PC-3 (cell line): ENCODE measurements at regions not wholly inside any gene's neighbourhood (a gene's known extent, or its start where the extent isn't known, plus 50 kb on each side); places are given as distances from the start of the nearest gene placed in this dataset.

Experiments
- ATAC-seq: fragments of 200-7000 bp; cut with Tn5 transposase; 2 replicates; pipeline ENCODE4 v1.9.1; 2020; ENCODE audit warnings: mild to moderate bottlenecking, moderate library complexity
- BruUV-seq: library from RNA; stranded (reverse); fragments of 400-500 nt; replicated peaks from 2 replicates; lab custom pipeline; 2021; lab: Mats Ljungman, UMichigan
- CTCF ChIA-PET: fragments of 300-600 bp; sonication (Branson Sonifier 250); formaldehyde crosslinking; loops from one replicate; lab custom pipeline; 2022; ENCODE audit warnings: antibody characterized with exemption; lab: Charles Lee
- POLR2A ChIA-PET: fragments of 300-600 bp; sonication (Branson Sonifier 250); formaldehyde crosslinking; loops from one replicate; lab custom pipeline; 2022; ENCODE audit warnings: antibody characterized with exemption; ENCODE audit not compliant: unreplicated experiment; lab: Charles Lee
- DNase-seq: peaks from one replicate; pipeline ENCODE4 v3.0.0-alpha.2; 2015
- H2AFZ ChIP-seq: fragments of 300-600 bp; sonication (generic); 2 replicates; pipeline ENCODE4 v1.6.0; 2016; ENCODE audit warnings: antibody characterized with exemption, low read length
- H3F3A ChIP-seq: fragments of 300-600 bp; sonication (generic); one replicate; pipeline ENCODE4 v1.6.0; 2017; ENCODE audit warnings: antibody characterized with exemption, low read length, control low read depth, mild to moderate bottlenecking; ENCODE audit not compliant: unreplicated experiment
- H3K27ac ChIP-seq: fragments of 300-600 bp; sonication (generic); 2 replicates; pipeline ENCODE4 v1.5.1; 2016; ENCODE audit warnings: mild to moderate bottlenecking, low read length
- H3K27me3 ChIP-seq: fragments of 300-600 bp; sonication (generic); 2 replicates; pipeline ENCODE4 v1.6.1; 2016; ENCODE audit warnings: low read length, mixed read lengths
- H3K36me3 ChIP-seq: fragments of 300-600 bp; sonication (generic); 2 replicates; pipeline ENCODE4 v1.6.1; 2016; ENCODE audit warnings: low read depth, mixed run types, low read length, mixed read lengths
- H3K4me1 ChIP-seq: fragments of 300-600 bp; sonication (generic); 2 replicates; pipeline ENCODE4 v1.5.1; 2016; ENCODE audit warnings: low read length; ENCODE audit not compliant: insufficient read depth
- H3K4me2 ChIP-seq: fragments of 300-600 bp; sonication (generic); 2 replicates; pipeline ENCODE4 v1.6.0; 2016; ENCODE audit warnings: low read length
- H3K4me3 ChIP-seq: fragments of 300-600 bp; sonication (generic); 2 replicates; pipeline ENCODE4 v1.5.1; 2016; ENCODE audit warnings: mild to moderate bottlenecking, low read length, mixed read lengths
- H3K79me2 ChIP-seq: fragments of 300-600 bp; sonication (generic); 2 replicates; pipeline ENCODE4 v1.6.1; 2017; ENCODE audit warnings: low read length, mixed read lengths
- H3K9ac ChIP-seq: fragments of 300-600 bp; sonication (generic); 2 replicates; pipeline ENCODE4 v1.6.0; 2016; ENCODE audit warnings: mild to moderate bottlenecking, low read length
- H3K9me2 ChIP-seq: fragments of 300-600 bp; sonication (generic); replicated peaks from 2 replicates; pipeline ENCODE4 v1.6.1; 2016; ENCODE audit warnings: mixed run types, low read length, mixed read lengths
- H3K9me3 ChIP-seq: fragments of 300-600 bp; sonication (generic); 2 replicates; pipeline ENCODE4 v1.6.1; 2016; ENCODE audit warnings: low read length, mixed read lengths
- H4K20me1 ChIP-seq: fragments of 300-600 bp; sonication (generic); 2 replicates; pipeline ENCODE4 v1.6.1; 2016; ENCODE audit warnings: low read length, mixed read lengths
- CTCF ChIP-seq: fragments of 300-600 bp; sonication (generic); conservative IDR thresholded peaks from 2 replicates; pipeline ENCODE4 v1.5.1; 2017; ENCODE audit warnings: antibody characterized with exemption, low read depth, mild to moderate bottlenecking, low read length
- EZH2 ChIP-seq: fragments of 300-600 bp; sonication (generic); IDR thresholded peaks from one replicate; pipeline ENCODE4 v1.6.1; 2017; ENCODE audit warnings: antibody characterized with exemption, mild to moderate bottlenecking, low read length; ENCODE audit not compliant: unreplicated experiment
- EZH2phosphoT487 ChIP-seq: fragments of 300-600 bp; sonication (generic); IDR thresholded peaks from 2 replicates; pipeline ENCODE4 v1.6.1; 2018; ENCODE audit warnings: mild to moderate bottlenecking, antibody characterized with exemption, low read length, borderline replicate concordance
- intact Hi-C: fragments of 100-400 bp; cut with micrococcal nuclease; formaldehyde crosslinking; loops from 2 replicates; pipeline ENCODE4 v1.9.0; 2023

GRCh38 chr2:239786791-239787190 lies 238.4 kb downstream of the NDUFA10 start:
- Histone ChIP-seq H3K9me3 (no peaks in the 10 kb centered on the region), H3K27me3 (peaks cover 77% of the 10 kb centered on the region), H3K4me1 (no peaks in the 10 kb centered on the region), H3K36me3 (no peaks in the 10 kb centered on the region), H2AFZ (no peak overlapping the region), H3K9ac (no peak overlapping the region), H3K4me2 (no peak overlapping the region), H3K27ac (no peak overlapping the region), H3F3A (no peaks in the 10 kb centered on the region), H3K79me2 (no peaks in the 10 kb centered on the region), H3K9me2 (no peaks in the 10 kb centered on the region), H3K4me3 (no peak overlapping the region), H4K20me1 (no peaks in the 10 kb centered on the region)
- ATAC-seq (no peak), DNase-seq (no peak)
- intact Hi-C loops, result no loop called here
- no peak for TF ChIP-seq EZH2
- POLR2A ChIA-PET, result interaction anchor here (0.6 kb wide), 1 partner anchor 386 kb away, joined by 3 read pairs; the partner anchor contains the start of gene HDAC4
- no TSS peak for BruUV-seq
- CTCF ChIA-PET, result no interaction called here

- BruUV-seq, result no TSS peak
- intact Hi-C loops, result no loop called here
- ChIA-PET POLR2A (no interaction called here), CTCF (no interaction called here)
- Histone ChIP-seq H3K9me2 (no peaks in the 10 kb centered on the region), H4K20me1 (no peaks in the 10 kb centered on the region), H3K9ac (no peak overlapping the region), H3K4me2 (no peak overlapping the region), H3K27ac (no peak overlapping the region), H3F3A (no peaks in the 10 kb centered on the region), H3K27me3 (peaks cover 89% of the 10 kb centered on the region), H3K79me2 (no peaks in the 10 kb centered on the region), H3K36me3 (no peaks in the 10 kb centered on the region), H2AFZ (no peak overlapping the region), H3K4me1 (no peaks in the 10 kb centered on the region), H3K9me3 (no peaks in the 10 kb centered on the region), H3K4me3 (no peak overlapping the region)
- ATAC-seq, result no peak
- DNase-seq, result no peak
- TF ChIP-seq EZH2phosphoT487 (no peak), EZH2 (no peak), CTCF (no peak)
Measured at GRCh38 chr2:239781454-239781853, 243.7 kb downstream of the NDUFA10 start.

- Histone ChIP-seq H3K27ac (no peak overlapping the region), H3K9me3 (no peaks in the 10 kb centered on the region), H3K4me2 (no peak overlapping the region), H3K36me3 (no peaks in the 10 kb centered on the region), H3K79me2 (no peaks in the 10 kb centered on the region), H3K4me1 (no peaks in the 10 kb centered on the region), H4K20me1 (no peaks in the 10 kb centered on the region), H2AFZ (no peak overlapping the region), H3K9me2 (no peaks in the 10 kb centered on the region), H3F3A (no peaks in the 10 kb centered on the region), H3K9ac (no peak overlapping the region), H3K27me3 (peaks cover 92% of the 10 kb centered on the region), H3K4me3 (no peak overlapping the region)
- no TSS peak for BruUV-seq
- DNase-seq (no peak), ATAC-seq (no peak)
- intact Hi-C loops, result no loop called here
- TF ChIP-seq EZH2phosphoT487, result no peak
- no peak for TF ChIP-seq EZH2
- CTCF ChIA-PET, result no interaction called here
- POLR2A ChIA-PET, result no interaction called here
Measured at GRCh38 chr2:239780236-239780994, 244.7 kb downstream of the NDUFA10 start.
